Tibial nerve (tissue), 4 donors: ENCODE measurements at regions not wholly inside any gene's neighbourhood (a gene's known extent, or its start where the extent isn't known, plus 50 kb on each side); places are given as distances from the start of the nearest gene placed in this dataset.

Experiments
- DNase-seq, 2 donors: peaks; one replicate each; pipeline ENCODE4 v3.0.0-alpha.2; 2019; ENCODE audit warnings: low spot score in 2 of 2
- H3K27ac ChIP-seq, 4 donors: fragments of 200-600 bp; sonication (generic) in 3 of 4; one replicate each; pipeline ENCODE4 v1.5.1; 2017 to 2019; ENCODE audit warnings: mild to moderate bottlenecking in 1 of 4
- H3K27me3 ChIP-seq, 2 donors: fragments of 200-600 bp; sonication (generic) in 1 of 2; one replicate each; pipeline versions ENCODE4 v1.5.1 to v1.6.0; 2017 to 2019
- H3K36me3 ChIP-seq, 3 donors: fragments of 200-600 bp; sonication (generic); one replicate each; pipeline ENCODE4 v1.5.1; 2018 to 2019
- H3K4me1 ChIP-seq, 4 donors: fragments of 200-600 bp; sonication (generic) in 3 of 4; one replicate each; pipeline ENCODE4 v1.5.1; 2017 to 2019
- H3K4me3 ChIP-seq, 4 donors: fragments of 200-600 bp; sonication (generic) in 3 of 4; one replicate each; pipeline ENCODE4 v1.5.1; 2017 to 2019; ENCODE audit warnings: mild to moderate bottlenecking in 1 of 4, moderate library complexity in 1 of 4
- H3K9me3 ChIP-seq, 4 donors: fragments of 200-600 bp; sonication (generic) in 3 of 4; one replicate each; pipeline ENCODE4 v1.5.1; 2017 to 2019
- EP300 ChIP-seq, 2 donors: sonication (generic); formaldehyde crosslinking; IDR thresholded peaks; one replicate each; pipeline ENCODE4 v1.6.1; 2017; ENCODE audit warnings: antibody characterized with exemption in 2 of 2, mild to moderate bottlenecking in 1 of 2
- POLR2A ChIP-seq, 2 donors: fragments of 450-650 bp; IDR thresholded peaks; one replicate each; pipeline ENCODE4 v1.6.1; 2017; ENCODE audit warnings: antibody characterized with exemption in 2 of 2, mild to moderate bottlenecking in 2 of 2, moderate library complexity in 2 of 2
- WGBS, 2 donors: methylation state at CpG; one replicate each; pipeline ENCODE4 v1.1.5; 2018; 5-methylcytosine and 5-hydroxymethylcytosine counted together
- TF ChIP-seq, protein P1 (sequence below), 5 experiments: fragments of 200-600 bp in 3 of 5; fragments of 450-650 bp in 2 of 5; sonication (generic) in 3 of 5; IDR thresholded peaks; one replicate each; pipeline ENCODE4 v1.5.1; 2016 to 2019; ENCODE audit warnings: antibody characterized with exemption in 5 of 5, mild to moderate bottlenecking in 3 of 5, moderate library complexity in 2 of 5

DNA sequence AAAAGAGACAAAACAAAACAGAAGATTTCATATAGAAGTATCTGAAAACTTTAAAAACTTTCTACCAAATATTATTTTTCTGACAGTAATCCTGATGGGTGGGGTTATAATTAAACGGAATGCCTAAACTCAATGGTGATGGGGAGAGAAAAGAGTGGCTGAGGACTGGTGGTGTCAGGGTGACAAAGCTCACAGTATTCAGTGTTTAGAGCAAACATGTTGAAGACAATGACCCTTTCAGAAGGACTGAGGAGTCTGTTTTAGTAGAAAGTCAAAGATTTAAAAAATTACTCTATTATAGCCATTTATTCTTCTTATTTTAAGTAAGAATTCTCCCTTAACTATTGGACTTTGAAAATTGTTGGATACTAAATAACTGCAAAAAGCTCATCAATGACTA, 1144.0 kb downstream of the TAF11L14 start:
- no peaks in the 10 kb centered on the region for H3K4me1 ChIP-seq
- no peaks in the 10 kb centered on the region for H3K36me3 ChIP-seq
- no peak overlapping the region for H3K27ac ChIP-seq
- no peak for DNase-seq
- no peak overlapping the region for H3K4me3 ChIP-seq
- TF ChIP-seq EP300 (IDR thresholded peaks at IDR 0.05) (no peak), POLR2A (IDR thresholded peaks at IDR 0.05) (no peak)
- TF ChIP-seq, protein P1, sequence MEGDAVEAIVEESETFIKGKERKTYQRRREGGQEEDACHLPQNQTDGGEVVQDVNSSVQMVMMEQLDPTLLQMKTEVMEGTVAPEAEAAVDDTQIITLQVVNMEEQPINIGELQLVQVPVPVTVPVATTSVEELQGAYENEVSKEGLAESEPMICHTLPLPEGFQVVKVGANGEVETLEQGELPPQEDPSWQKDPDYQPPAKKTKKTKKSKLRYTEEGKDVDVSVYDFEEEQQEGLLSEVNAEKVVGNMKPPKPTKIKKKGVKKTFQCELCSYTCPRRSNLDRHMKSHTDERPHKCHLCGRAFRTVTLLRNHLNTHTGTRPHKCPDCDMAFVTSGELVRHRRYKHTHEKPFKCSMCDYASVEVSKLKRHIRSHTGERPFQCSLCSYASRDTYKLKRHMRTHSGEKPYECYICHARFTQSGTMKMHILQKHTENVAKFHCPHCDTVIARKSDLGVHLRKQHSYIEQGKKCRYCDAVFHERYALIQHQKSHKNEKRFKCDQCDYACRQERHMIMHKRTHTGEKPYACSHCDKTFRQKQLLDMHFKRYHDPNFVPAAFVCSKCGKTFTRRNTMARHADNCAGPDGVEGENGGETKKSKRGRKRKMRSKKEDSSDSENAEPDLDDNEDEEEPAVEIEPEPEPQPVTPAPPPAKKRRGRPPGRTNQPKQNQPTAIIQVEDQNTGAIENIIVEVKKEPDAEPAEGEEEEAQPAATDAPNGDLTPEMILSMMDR (IDR thresholded peaks at IDR 0.05) = no peak
- 37 to 53% methylated on average over 1 of the region's 1 CpG for WGBS, 2 donors
- H3K9me3 ChIP-seq = peaks cover 0 to 5% (median 2%) of the 10 kb centered on the region in 4 donors
- no peaks in the 10 kb centered on the region for H3K27me3 ChIP-seq

GRCh38 chr5:18789218-18789998, 1155.1 kb downstream of the TAF11L14 start:
- DNase-seq = no peak
- TF ChIP-seq, protein P1 (IDR thresholded peaks at IDR 0.05) = no peak
- TF ChIP-seq POLR2A (IDR thresholded peaks at IDR 0.05) (no peak), EP300 (IDR thresholded peaks at IDR 0.05) (no peak)
- H3K4me3 ChIP-seq = no peak overlapping the region
- no peaks in the 10 kb centered on the region for H3K4me1 ChIP-seq
- H3K36me3 ChIP-seq = no peaks in the 10 kb centered on the region
- WGBS, 2 donors = 86 to 100% methylated on average over 1 of the region's 1 CpG
- no peaks in the 10 kb centered on the region for H3K9me3 ChIP-seq
- no peaks in the 10 kb centered on the region for H3K27me3 ChIP-seq
- H3K27ac ChIP-seq = no peak overlapping the region

DNA sequence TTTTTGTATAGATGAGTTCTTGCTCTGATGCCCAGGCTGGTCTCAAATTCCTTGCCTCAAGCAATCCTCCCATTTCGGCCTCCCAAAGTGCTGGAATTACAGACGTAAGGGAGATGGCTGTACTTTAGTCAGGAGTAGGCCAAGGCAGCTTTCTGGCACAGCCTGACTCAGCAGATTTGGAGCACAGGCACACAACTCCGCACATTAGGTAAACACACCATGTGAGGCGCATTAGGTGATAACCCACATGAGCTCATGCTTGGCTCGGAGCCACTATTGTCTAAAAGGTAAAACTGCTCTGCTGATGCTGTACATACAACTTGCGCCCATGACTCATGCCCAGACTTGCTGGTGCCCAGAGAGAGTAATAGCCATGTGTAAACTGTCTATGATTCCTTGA, 1157.9 kb downstream of the TAF11L14 start:
- 89 to 91% methylated on average over 6 of the region's 6 CpGs for WGBS, 2 donors
- TF ChIP-seq, protein P1 (IDR thresholded peaks at IDR 0.05) = no peak
- no peak for TF ChIP-seq EP300 (IDR thresholded peaks at IDR 0.05)
- TF ChIP-seq POLR2A (IDR thresholded peaks at IDR 0.05) = no peak

GRCh38 chr5:18797222-18797621, 1163.0 kb downstream of the TAF11L14 start:
- Histone ChIP-seq H3K4me3 (no peak overlapping the region), H3K36me3 (no peaks in the 10 kb centered on the region), H3K9me3 (no peaks in the 10 kb centered on the region), H3K4me1 (no peaks in the 10 kb centered on the region), H3K27me3 (no peaks in the 10 kb centered on the region), H3K27ac (no peak overlapping the region)
- WGBS, 2 donors = 56 to 63% methylated on average over 5 of the region's 5 CpGs
- no peak for DNase-seq
- TF ChIP-seq POLR2A (IDR thresholded peaks at IDR 0.05) = no peak
- TF ChIP-seq, protein P1 (IDR thresholded peaks at IDR 0.05) = no peak
- TF ChIP-seq EP300 (IDR thresholded peaks at IDR 0.05) = no peak

More for the DNA sequence above, 1157.9 kb downstream of the TAF11L14 start:
- Histone ChIP-seq H3K36me3 (no peaks in the 10 kb centered on the region), H3K9me3 (no peaks in the 10 kb centered on the region), H3K4me1 (no peaks in the 10 kb centered on the region), H3K27me3 (no peaks in the 10 kb centered on the region), H3K4me3 (no peak overlapping the region), H3K27ac (no peak overlapping the region)
- DNase-seq = no peak

DNA sequence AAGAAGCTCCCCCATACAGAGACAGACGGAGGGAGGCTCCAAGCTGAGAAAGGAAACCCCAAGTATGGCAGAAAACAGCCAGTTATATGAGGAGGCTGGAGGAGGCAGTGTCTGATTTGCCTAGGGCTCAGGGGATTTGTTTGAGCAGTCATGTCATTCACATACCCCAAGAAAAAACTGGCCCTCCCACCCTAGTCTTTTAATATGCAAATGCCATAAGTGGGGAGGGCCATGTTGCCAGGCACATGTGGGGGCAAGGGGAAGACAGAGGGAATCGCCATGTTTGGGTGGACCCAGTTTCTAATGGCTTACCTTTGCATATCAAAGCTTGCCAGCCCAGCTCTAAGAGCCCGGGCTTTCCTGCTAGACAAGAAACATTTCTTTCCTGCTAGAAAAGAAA, 1163.8 kb downstream of the TAF11L14 start:
- TF ChIP-seq, protein P1 (IDR thresholded peaks at IDR 0.05) = no peak
- H3K4me1 ChIP-seq = no peaks in the 10 kb centered on the region
- H3K27ac ChIP-seq = no peak overlapping the region
- H3K27me3 ChIP-seq = no peaks in the 10 kb centered on the region
- no peaks in the 10 kb centered on the region for H3K9me3 ChIP-seq
- no peak overlapping the region for H3K4me3 ChIP-seq
- DNase-seq = no peak
- WGBS, 2 donors = 51 to 61% methylated on average over 3 of the region's 3 CpGs
- H3K36me3 ChIP-seq = no peaks in the 10 kb centered on the region
